Small intestine (tissue), 7 donors: ENCODE measurements at regions not wholly inside any gene's neighbourhood (a gene's known extent, or its start where the extent isn't known, plus 50 kb on each side); places are given as distances from the start of the nearest gene placed in this dataset.

ENCODE experiments used
- DNase-seq, 2 donors: peaks; one replicate each; pipeline versions ENCODE4 v3.0.0 to v3.0.0-alpha.2; 2013
- FAIRE-seq: peaks from 2 replicates; lab custom pipeline; 2012; peaks lifted over from hg19 to GRCh38; lab: Jason Lieb, UNC
- H3K27ac ChIP-seq, 3 donors: one replicate each; pipeline ENCODE4 v1.5.1; 2013; ENCODE audit warnings: low read length in 2 of 3, mild to moderate bottlenecking in 2 of 3, control low read depth in 1 of 3, inconsistent platforms in 1 of 3, low read depth in 1 of 3, moderate library complexity in 1 of 3
- H3K27me3 ChIP-seq, 3 donors: one replicate each; pipeline ENCODE4 v1.6.1; 2013; ENCODE audit warnings: low read length in 3 of 3, inconsistent platforms in 1 of 3; ENCODE audit not compliant: control insufficient read depth in 3 of 3, insufficient read depth in 3 of 3
- H3K36me3 ChIP-seq, 3 donors: one replicate each; pipeline ENCODE4 v1.6.1; 2013; ENCODE audit warnings: low read length in 3 of 3, inconsistent platforms in 1 of 3, low read depth in 1 of 3, mild to moderate bottlenecking in 1 of 3, moderate library complexity in 1 of 3; ENCODE audit not compliant: control insufficient read depth in 3 of 3, insufficient read depth in 2 of 3
- H3K4me1 ChIP-seq, 3 donors: one replicate each; pipeline ENCODE4 v1.6.1; 2013; ENCODE audit warnings: low read length in 2 of 3, inconsistent platforms in 1 of 3, low read depth in 1 of 3, mild to moderate bottlenecking in 1 of 3, moderate library complexity in 1 of 3; ENCODE audit not compliant: control insufficient read depth in 3 of 3, insufficient read depth in 2 of 3
- H3K4me3 ChIP-seq, 3 donors: one replicate each; pipeline ENCODE4 v1.5.1; 2013; ENCODE audit warnings: low read length in 3 of 3, control low read depth in 1 of 3, inconsistent platforms in 1 of 3, low read depth in 1 of 3, mild to moderate bottlenecking in 1 of 3, moderate library complexity in 1 of 3
- H3K9me3 ChIP-seq, 2 donors: one replicate each; pipeline ENCODE4 v1.6.1; 2013; ENCODE audit warnings: low read depth in 1 of 2, low read length in 1 of 2; ENCODE audit not compliant: control insufficient read depth in 2 of 2, insufficient read depth in 1 of 2
- WGBS, 3 donors: extraction: QIAGEN DNeasy Blood & Tissue Kit; methylation state at CpG; one replicate each; pipeline ENCODE4 v1.1.7; 2013; 5-methylcytosine and 5-hydroxymethylcytosine counted together
- donor health status: healthy with polysubstance abuse.
- donor health status: control.
- donor health status: control.
- donor health status: Bipolar disorder and iron deficiency.
- donor health status: healthy.

DNA sequence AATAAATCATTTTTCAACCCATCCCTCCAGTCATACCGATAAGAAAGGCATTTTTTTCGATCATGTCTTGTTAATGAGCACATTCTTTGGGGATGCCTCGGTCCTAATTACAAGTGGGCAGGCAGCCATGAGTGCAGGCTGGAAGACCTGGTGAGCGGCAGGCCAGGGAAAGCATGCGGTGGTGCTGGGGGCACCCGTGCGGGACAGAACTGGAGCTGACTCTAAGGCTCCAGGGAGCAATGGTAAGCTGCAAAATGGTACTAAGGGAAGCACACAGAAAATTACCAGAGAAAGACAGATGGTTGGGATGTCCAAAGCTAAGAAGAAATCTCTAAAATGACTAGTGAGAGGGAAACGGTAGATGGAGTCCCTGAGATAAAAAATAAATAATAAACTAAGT is 411.0 kb upstream of the AGA start:
- H3K4me1 ChIP-seq = no peaks in the 10 kb centered on the region
- no peaks in the 10 kb centered on the region for H3K9me3 ChIP-seq
- H3K36me3 ChIP-seq = no peaks in the 10 kb centered on the region
- no peaks in the 10 kb centered on the region for H3K27me3 ChIP-seq
- no peak overlapping the region for H3K27ac ChIP-seq
- DNase-seq (no peak), FAIRE-seq (no peak)
- H3K4me3 ChIP-seq = no peak overlapping the region
- 88 to 92% (median 90%) methylated on average over 8 of the region's 8 CpGs for WGBS, 3 donors

DNA sequence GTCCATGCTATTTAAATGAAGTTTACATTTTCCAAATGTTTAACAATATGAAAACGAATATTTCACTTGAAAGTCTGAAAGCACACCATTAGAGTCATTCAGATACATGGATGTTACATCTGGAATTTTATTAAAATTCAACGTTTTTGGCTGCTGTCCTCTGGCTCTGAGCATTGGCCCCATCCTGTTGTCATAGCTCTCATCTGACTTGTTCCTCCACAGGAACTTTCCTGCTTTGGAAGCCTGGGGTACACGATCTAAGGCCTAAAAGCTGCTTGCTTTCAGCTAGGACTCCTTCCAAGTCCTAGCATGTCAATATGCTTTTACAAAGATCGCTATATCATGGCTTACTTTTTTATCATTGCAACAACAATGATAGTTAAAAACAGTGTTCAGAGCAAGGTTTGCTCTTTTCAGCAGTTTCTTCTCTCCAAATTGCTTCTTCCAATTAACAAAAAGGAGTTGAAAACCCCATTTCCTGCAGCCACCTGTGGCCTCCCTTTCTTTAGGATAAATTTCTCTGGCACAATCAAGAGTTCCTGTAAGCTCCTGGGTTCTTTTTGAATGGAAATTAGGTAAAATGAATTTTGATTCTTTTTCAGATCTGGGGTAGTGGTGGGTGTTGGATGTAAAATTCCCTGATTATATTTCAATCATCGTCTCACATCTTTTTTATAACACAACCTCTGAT is 413.4 kb upstream of the AGA start:
- FAIRE-seq (no peak), DNase-seq (no peak)
- Histone ChIP-seq H3K4me3 (no peak overlapping the region), H3K9me3 (no peaks in the 10 kb centered on the region), H3K27ac (no peak overlapping the region), H3K36me3 (no peaks in the 10 kb centered on the region), H3K4me1 (no peaks in the 10 kb centered on the region), H3K27me3 (no peaks in the 10 kb centered on the region)
- WGBS, 3 donors = 60 to 67% (median 65%) methylated on average over 5 of the region's 5 CpGs

DNA sequence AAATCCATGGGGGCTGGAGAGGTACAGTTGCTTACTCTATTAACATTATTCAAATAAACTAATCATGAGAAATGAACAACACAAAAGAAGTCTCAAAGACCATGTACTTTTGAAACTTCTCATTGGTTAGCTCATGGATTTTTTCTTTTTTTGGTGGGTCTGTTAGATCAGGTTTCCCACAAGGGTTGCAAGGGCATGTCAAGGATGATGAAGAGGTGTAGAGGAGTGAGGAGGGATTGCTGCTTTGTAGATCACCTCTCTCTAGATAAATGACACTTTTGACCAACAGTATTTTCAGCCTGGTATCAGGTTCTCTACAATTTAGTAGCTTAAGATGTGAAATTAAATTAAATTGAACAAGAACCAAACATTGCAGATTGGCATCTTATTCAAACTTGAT is 417.9 kb upstream of the AGA start:
- no peak for FAIRE-seq
- Histone ChIP-seq H3K9me3 (peaks cover 0 to 5% of the 10 kb centered on the region in 2 donors), H3K4me3 (no peak overlapping the region), H3K27ac (no peak overlapping the region), H3K27me3 (no peaks in the 10 kb centered on the region), H3K36me3 (no peaks in the 10 kb centered on the region), H3K4me1 (no peaks in the 10 kb centered on the region)
- no peak for DNase-seq

DNA sequence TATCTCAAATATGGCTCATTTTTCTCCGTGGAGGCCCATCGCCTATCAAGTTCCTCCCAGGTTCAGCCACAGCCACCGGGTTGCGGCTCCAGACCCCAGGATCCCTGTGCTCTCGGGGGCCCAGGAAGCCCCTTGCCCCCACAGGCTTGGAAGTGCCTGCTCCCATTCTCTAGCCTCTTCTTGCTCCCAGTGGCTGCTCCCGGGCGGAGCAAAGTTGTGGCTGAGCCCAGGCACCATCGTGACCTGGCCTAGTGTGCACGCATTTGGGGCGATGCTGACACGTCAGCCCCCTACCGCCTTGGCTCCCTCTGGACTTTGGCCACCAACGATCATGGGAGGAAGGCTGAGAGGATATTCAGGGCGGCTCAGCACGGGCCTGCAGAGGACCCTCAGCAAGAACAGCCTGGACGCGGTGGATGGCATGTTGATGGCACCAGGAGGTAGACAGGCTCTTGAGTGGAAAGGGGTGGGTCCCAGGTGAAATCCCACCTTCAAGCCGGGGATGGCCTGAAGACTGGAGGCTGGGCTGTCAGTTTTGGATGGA is 419.4 kb upstream of the AGA start:
- H3K36me3 ChIP-seq = no peaks in the 10 kb centered on the region
- H3K4me3 ChIP-seq = no peak overlapping the region
- no peak for FAIRE-seq
- H3K27me3 ChIP-seq = no peaks in the 10 kb centered on the region
- WGBS, 3 donors = 95 to 96% (median 96%) methylated on average over 18 of the region's 18 CpGs
- DNase-seq = no peak
- H3K4me1 ChIP-seq = no peaks in the 10 kb centered on the region
- peaks cover 0 to 5% of the 10 kb centered on the region in 2 donors for H3K9me3 ChIP-seq
- H3K27ac ChIP-seq = no peak overlapping the region

DNA sequence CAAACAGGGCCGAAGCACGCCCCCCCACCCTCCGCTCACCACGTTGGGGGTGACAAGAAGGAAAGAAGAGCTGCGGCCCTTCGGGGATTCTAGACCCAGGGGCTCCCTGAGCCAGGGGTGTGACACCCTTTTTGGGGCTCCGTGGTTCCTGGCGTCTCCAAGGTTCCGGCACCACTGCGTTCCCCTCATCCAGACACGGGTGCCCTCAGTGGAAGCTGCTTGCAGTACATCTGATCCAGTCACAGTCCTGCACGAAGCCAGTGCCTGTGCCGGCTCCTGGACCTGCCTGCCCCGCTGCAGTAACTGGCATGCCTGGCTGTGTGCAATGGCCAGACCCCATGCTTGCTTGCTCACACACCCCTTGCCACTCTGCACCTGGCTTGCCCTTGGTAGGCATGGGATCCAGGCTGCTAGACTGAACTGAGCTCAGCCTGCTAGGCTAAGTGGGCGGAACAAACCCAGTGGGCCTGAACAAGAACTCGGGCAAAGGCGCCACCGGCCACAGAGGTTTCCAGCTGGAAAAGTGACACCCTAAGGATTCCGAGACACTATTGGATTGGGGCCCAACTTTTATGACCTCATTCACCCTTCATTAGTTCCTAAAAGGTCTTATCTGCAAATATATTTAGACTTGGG is 420.4 kb upstream of the AGA start:
- H3K4me3 ChIP-seq = no peak overlapping the region
- H3K4me1 ChIP-seq = no peaks in the 10 kb centered on the region
- DNase-seq (no peak), FAIRE-seq (no peak)
- H3K9me3 ChIP-seq = peaks cover 0 to 5% of the 10 kb centered on the region in 2 donors
- 87 to 89% (median 88%) methylated on average over 19 of the region's 19 CpGs for WGBS, 3 donors
- H3K36me3 ChIP-seq = no peaks in the 10 kb centered on the region
- no peaks in the 10 kb centered on the region for H3K27me3 ChIP-seq
- no peak overlapping the region for H3K27ac ChIP-seq

DNA sequence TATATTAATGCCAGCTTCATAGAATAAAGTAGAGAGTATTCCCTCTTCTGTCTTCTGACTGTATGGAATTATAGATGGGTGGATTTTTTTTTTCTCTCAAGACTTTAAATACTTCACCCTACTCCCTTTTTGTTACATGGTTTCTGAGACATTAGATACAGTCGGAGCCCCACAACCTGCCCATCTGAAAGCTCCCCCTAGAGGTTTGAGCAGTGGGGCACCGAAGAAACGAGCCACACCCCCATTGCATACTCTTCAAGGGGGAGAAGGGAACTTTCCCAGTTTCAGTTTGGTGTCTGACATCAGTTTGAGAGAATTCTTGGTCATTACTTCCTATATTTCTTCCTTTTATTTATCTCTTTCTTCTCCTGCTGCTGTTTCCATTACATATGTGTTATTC is 437.6 kb upstream of the AGA start:
- H3K27me3 ChIP-seq = no peaks in the 10 kb centered on the region
- no peaks in the 10 kb centered on the region for H3K36me3 ChIP-seq
- 51 to 80% (median 68%) methylated on average over 3 of the region's 3 CpGs for WGBS, 3 donors
- H3K27ac ChIP-seq = no peak overlapping the region
- DNase-seq (no peak), FAIRE-seq (no peak)
- no peak overlapping the region for H3K4me3 ChIP-seq
- H3K9me3 ChIP-seq = no peaks in the 10 kb centered on the region
- H3K4me1 ChIP-seq = no peaks in the 10 kb centered on the region

DNA sequence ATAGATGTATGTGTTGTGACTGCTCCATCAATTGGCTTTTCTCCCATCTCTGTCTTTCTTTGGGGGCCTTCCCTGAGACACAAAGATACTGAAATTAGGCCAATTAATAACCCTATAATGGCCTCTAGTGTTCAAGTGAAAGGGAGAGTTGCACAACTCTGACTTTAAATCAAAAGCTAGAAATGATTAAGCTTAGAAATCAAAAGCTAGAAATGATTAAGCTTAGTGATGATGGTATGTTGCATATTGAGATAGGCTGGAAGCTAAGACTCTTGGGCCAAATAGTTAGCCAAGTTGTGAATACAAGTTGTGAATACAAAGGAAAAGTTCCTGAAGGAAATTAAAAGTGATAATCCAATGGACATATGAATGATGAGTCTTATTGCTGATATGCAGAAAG is 452.9 kb upstream of the AGA start:
- DNase-seq (no peak), FAIRE-seq (no peak)
- Histone ChIP-seq H3K27ac (no peak overlapping the region), H3K4me1 (no peaks in the 10 kb centered on the region), H3K4me3 (no peak overlapping the region), H3K9me3 (no peaks in the 10 kb centered on the region), H3K36me3 (no peaks in the 10 kb centered on the region), H3K27me3 (no peaks in the 10 kb centered on the region)

DNA sequence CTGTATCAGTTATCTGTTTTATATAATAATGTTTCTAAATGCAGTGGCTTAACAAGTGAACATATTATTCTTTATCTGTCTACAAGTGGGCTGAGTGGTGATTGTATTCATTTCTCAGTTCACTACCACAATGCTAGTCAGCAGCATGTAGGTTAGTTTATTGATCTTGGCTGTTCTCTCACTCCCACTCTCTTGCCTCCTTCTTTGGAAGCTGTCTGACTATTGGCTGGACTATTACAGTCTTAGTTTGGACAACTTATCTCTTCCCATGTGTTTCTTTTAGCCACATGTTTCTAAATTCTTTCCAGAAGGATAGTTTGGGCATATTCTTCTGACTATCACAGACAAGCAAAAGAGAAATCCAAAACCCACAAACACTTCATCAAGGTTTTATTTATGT is 459.5 kb upstream of the AGA start:
- no peak overlapping the region for H3K27ac ChIP-seq
- DNase-seq = no peak
- no peak for FAIRE-seq
- no peak overlapping the region for H3K4me3 ChIP-seq
- H3K27me3 ChIP-seq = no peaks in the 10 kb centered on the region
- H3K36me3 ChIP-seq = no peaks in the 10 kb centered on the region
- no peaks in the 10 kb centered on the region for H3K9me3 ChIP-seq
- H3K4me1 ChIP-seq = no peaks in the 10 kb centered on the region

DNA sequence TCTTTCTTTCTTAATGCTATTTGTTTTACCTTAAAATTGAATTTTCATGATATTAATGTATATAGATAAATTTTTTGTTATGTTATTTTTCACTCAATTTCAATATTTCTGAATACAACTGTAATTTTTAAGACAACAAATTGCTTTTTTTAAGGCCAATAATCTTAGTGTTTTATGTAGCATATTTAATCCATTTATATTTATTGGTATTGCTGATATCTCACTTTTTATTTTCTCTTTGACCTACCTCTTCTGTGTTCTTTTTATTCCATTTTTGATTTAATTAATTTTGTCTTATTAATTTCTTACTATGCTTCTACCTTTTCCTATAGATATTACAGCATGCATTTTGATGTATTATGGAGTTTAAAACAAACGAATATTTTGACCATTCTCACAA is 460.1 kb upstream of the AGA start:
- H3K4me3 ChIP-seq = no peak overlapping the region
- H3K27me3 ChIP-seq = no peaks in the 10 kb centered on the region
- H3K9me3 ChIP-seq = no peaks in the 10 kb centered on the region
- no peaks in the 10 kb centered on the region for H3K4me1 ChIP-seq
- DNase-seq (no peak), FAIRE-seq (no peak)
- 70 to 83% (median 76%) methylated on average over 1 of the region's 1 CpG for WGBS, 3 donors
- no peaks in the 10 kb centered on the region for H3K36me3 ChIP-seq
- H3K27ac ChIP-seq = no peak overlapping the region
